ENCODE measurements at regions not wholly inside any gene's neighbourhood (a gene's known extent, or its start where the extent isn't known, plus 50 kb on each side); places are given as distances from the start of the nearest gene placed in this dataset.

DNA sequence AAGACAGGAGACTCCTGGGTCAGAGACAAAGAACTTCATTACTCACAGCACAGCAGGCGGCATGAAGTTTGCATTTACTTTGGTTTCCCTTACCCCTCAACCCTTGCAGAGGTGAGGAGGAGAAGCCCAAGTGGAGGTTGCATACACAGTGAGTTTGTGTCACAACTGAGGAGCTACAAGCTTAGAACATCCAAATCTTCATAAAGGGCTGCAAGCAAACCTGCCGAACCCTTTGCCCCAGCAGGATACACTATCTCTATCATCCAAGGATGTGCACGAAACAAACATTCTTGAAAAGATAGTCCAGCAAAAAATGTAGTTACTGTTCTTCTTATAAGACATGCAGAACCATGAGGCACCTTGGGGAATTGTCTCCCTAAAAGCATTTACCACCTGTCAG is 493.5 kb downstream of the SETD4 start:
- Histone ChIP-seq H3K9ac (replicated peaks; ENCODE audit: extremely low read depth, insufficient read depth, low read length) (no peak overlapping the region), H3K9me3 (replicated peaks; ENCODE audit: control insufficient read depth, insufficient read depth, low read length) (no peaks in the 10 kb centered on the region), H3K27me3 (ENCODE audit: control insufficient read depth in 2 of 2, insufficient read depth in 2 of 2, low read length in 2 of 2) (peaks cover 7 to 22% of the 10 kb centered on the region in 2 experiments), H3K4me3 (replicated peaks in 1 of 3; ENCODE audit: insufficient read depth in 1 of 3, low read depth in 1 of 3, low read length in 3 of 3) (no peak overlapping the region), H3K9me1 (replicated peaks; ENCODE audit: control insufficient read depth, extremely low read depth, insufficient read depth, low read length) (no peaks in the 10 kb centered on the region), H2AFZ (ENCODE audit: low read depth, low read length) (no peak overlapping the region), H3K27ac (ENCODE audit: insufficient read depth, low read depth, low read length) (no peak overlapping the region), H4K20me1 (replicated peaks; ENCODE audit: control insufficient read depth, extremely low read depth, insufficient read depth, low read length) (no peaks in the 10 kb centered on the region), H3K4me2 (ENCODE audit: insufficient read depth, low read length) (no peak overlapping the region), H3K79me2 (ENCODE audit: control insufficient read depth, insufficient read depth, low read length) (no peaks in the 10 kb centered on the region), H3K4me1 (ENCODE audit: control insufficient read depth, extremely low read depth, insufficient read depth, low read length) (no peaks in the 10 kb centered on the region), H3K36me3 (ENCODE audit: control insufficient read depth in 2 of 2, extremely low read depth in 1 of 2, insufficient read depth in 2 of 2, low read length in 2 of 2) (no peaks in the 10 kb centered on the region)
- DNase-seq (ENCODE audit: low read depth, low spot score): no peak
- dilution Hi-C loops (cut with MboI; ENCODE audit: extremely low pct_ligation_motif_present, low sequenced_read_pairs): no loop called here
- CTCF ChIA-PET: no interaction called here
- no TSS peak for BruUV-seq (replicated peaks)
- POLR2A ChIA-PET: no interaction called here
- FAIRE-seq: no peak
- TF ChIP-seq MAX (IDR thresholded peaks at IDR 0.05; ENCODE audit: insufficient read depth, insufficient read length) (no peak), GATA2 (IDR thresholded peaks at IDR 0.05; ENCODE audit: insufficient read depth, insufficient read length, low read depth, low read length) (no peak), POLR2A (IDR thresholded peaks at IDR 0.05; ENCODE audit: low read depth, low read length) (no peak), POLR2AphosphoS5 (IDR thresholded peaks at IDR 0.05; ENCODE audit: insufficient read depth, low read depth, low read length) (no peak), EZH2 (IDR thresholded peaks at IDR 0.05; ENCODE audit: borderline replicate concordance, low read depth, low read length, severe bottlenecking) (no peak), JUN (IDR thresholded peaks at IDR 0.05; ENCODE audit: borderline replicate concordance, insufficient read depth, insufficient read length, low read depth) (no peak)
- TF ChIP-seq, protein P1, sequence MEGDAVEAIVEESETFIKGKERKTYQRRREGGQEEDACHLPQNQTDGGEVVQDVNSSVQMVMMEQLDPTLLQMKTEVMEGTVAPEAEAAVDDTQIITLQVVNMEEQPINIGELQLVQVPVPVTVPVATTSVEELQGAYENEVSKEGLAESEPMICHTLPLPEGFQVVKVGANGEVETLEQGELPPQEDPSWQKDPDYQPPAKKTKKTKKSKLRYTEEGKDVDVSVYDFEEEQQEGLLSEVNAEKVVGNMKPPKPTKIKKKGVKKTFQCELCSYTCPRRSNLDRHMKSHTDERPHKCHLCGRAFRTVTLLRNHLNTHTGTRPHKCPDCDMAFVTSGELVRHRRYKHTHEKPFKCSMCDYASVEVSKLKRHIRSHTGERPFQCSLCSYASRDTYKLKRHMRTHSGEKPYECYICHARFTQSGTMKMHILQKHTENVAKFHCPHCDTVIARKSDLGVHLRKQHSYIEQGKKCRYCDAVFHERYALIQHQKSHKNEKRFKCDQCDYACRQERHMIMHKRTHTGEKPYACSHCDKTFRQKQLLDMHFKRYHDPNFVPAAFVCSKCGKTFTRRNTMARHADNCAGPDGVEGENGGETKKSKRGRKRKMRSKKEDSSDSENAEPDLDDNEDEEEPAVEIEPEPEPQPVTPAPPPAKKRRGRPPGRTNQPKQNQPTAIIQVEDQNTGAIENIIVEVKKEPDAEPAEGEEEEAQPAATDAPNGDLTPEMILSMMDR (IDR thresholded peaks at IDR 0.05; ENCODE audit: extremely low read depth in 1 of 2, insufficient read depth in 1 of 2, low read depth in 1 of 2, low read length in 2 of 2): no peak
- intact Hi-C loops (cut with micrococcal nuclease): no loop called here

All from endothelial cell of umbilical vein (primary cell).